ENCODE measurements at regions not wholly inside any gene's neighbourhood (a gene's known extent, or its start where the extent isn't known, plus 50 kb on each side); places are given as distances from the start of the nearest gene placed in this dataset.
"Not testable (repeated sequence)": the region's sequence is repeated elsewhere in the genome, so short reads cannot be mapped to it uniquely, and the experiment has no call there.

DNA sequence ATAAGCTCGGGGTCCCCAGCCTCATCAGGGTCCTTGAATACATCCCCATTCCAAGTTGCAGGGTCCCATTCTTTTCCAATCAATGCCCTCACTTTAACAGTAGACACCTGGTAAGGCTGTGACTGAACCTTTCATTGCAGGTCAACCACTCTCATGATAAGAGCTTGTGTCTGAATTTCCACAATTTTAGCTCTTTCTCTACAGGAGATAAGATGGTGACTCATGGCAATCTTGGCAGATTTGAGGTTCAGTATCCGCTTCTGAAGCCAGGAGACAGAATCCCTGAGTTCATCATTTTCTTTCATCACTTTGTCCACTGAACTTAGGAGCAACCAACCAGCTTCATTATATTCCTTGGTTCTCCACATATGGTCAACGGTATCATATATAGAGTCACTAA is 409.9 kb downstream of the TMEM232 start:
- TF ChIP-seq POLR2A (IDR thresholded peaks at IDR 0.05; ENCODE audit: low read depth, low read length); CTCF (IDR thresholded peaks at IDR 0.05; ENCODE audit: extremely low read depth in 1 of 2, insufficient read depth in 1 of 2, low read depth in 1 of 2, low read length in 2 of 2); POLR2AphosphoS5 (IDR thresholded peaks at IDR 0.05; ENCODE audit: insufficient read depth, low read depth, low read length); EZH2 (IDR thresholded peaks at IDR 0.05; ENCODE audit: borderline replicate concordance, low read depth, low read length, severe bottlenecking); MAX (IDR thresholded peaks at IDR 0.05; ENCODE audit: insufficient read depth, insufficient read length); FOS (IDR thresholded peaks at IDR 0.05; ENCODE audit: borderline replicate concordance, insufficient read depth, low read length): not testable (repeated sequence)

Measured in endothelial cell of umbilical vein (primary cell).